Mammary epithelial cell (primary cell): ENCODE measurements at regions not wholly inside any gene's neighbourhood (a gene's known extent, or its start where the extent isn't known, plus 50 kb on each side); places are given as distances from the start of the nearest gene placed in this dataset.

Source experiments
- EZH2 ChIP-seq: IDR thresholded peaks from 2 replicates; pipeline ENCODE4 v1.6.1; 2012; ENCODE audit warnings: low read length, inconsistent platforms, borderline replicate concordance
- TF ChIP-seq, protein P1 (sequence below), 2 donors: IDR thresholded peaks in 1 of 2; conservative IDR thresholded peaks in 1 of 2; 2 replicates each; pipeline ENCODE4 v1.5.1; 2011 to 2012; ENCODE audit warnings: inconsistent platforms in 2 of 2, low read length in 2 of 2, mild to moderate bottlenecking in 2 of 2, control low read depth in 1 of 2, low read depth in 1 of 2; ENCODE audit not compliant: insufficient read depth in 1 of 2; ENCODE audit errors: extremely low read depth in 1 of 2

DNA sequence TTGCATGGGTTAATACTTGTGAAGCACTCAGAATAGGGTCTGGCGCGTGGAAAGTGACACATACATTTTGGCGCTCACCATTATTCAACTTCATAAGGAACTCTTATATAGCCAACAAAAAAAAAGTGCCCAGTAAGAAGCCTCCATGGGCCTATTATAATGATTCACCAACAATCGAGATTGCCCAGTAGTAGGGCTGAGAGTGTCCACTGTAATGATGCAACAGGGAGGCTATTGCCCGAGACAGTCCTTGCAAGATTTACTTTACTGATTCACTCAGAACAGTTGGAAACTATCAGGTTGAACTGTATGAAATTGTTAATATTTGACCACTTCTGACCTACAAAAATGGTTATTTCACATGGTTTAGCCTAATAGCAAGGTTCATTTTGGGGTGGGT lies 86.0 kb downstream of the PJA1 start:
- TF ChIP-seq, protein P1, sequence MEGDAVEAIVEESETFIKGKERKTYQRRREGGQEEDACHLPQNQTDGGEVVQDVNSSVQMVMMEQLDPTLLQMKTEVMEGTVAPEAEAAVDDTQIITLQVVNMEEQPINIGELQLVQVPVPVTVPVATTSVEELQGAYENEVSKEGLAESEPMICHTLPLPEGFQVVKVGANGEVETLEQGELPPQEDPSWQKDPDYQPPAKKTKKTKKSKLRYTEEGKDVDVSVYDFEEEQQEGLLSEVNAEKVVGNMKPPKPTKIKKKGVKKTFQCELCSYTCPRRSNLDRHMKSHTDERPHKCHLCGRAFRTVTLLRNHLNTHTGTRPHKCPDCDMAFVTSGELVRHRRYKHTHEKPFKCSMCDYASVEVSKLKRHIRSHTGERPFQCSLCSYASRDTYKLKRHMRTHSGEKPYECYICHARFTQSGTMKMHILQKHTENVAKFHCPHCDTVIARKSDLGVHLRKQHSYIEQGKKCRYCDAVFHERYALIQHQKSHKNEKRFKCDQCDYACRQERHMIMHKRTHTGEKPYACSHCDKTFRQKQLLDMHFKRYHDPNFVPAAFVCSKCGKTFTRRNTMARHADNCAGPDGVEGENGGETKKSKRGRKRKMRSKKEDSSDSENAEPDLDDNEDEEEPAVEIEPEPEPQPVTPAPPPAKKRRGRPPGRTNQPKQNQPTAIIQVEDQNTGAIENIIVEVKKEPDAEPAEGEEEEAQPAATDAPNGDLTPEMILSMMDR (conservative IDR thresholded peaks at IDR 0.05 in 1 of 2, IDR thresholded peaks at IDR 0.05 in 1 of 2; ENCODE audit: extremely low read depth in 1 of 2, insufficient read depth in 1 of 2, low read depth in 1 of 2, low read length in 2 of 2) = no peak
- no peak for TF ChIP-seq EZH2
